ENCODE measurements at regions not wholly inside any gene's neighbourhood (a gene's known extent, or its start where the extent isn't known, plus 50 kb on each side); places are given as distances from the start of the nearest gene placed in this dataset.
A peak's percentile ranks its signal among the peaks of the same experiment; 100 is the strongest.

DNA sequence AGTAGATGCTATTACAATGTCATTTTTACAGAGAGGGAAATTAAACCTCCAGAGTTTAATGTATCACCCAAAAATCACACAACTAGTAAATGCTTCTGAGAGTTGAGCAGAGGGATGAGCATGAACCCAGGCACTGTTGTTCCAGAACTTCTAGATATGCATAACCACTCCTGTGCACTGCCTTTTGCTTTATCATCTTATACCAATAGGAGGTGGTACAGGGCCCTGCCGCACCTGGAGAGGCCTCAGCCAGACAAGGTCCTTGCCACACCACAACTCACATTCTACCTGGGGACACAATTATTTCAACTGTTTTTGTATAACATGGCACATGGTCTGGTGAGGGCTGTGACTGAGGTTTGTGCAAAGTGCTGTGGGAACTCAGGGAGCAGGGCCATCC, 78.5 kb upstream of the NTRK3 start:
- no peak overlapping the region for H3K4me3 ChIP-seq (ENCODE audit: low read depth, low read length)
- TF ChIP-seq, protein P1, sequence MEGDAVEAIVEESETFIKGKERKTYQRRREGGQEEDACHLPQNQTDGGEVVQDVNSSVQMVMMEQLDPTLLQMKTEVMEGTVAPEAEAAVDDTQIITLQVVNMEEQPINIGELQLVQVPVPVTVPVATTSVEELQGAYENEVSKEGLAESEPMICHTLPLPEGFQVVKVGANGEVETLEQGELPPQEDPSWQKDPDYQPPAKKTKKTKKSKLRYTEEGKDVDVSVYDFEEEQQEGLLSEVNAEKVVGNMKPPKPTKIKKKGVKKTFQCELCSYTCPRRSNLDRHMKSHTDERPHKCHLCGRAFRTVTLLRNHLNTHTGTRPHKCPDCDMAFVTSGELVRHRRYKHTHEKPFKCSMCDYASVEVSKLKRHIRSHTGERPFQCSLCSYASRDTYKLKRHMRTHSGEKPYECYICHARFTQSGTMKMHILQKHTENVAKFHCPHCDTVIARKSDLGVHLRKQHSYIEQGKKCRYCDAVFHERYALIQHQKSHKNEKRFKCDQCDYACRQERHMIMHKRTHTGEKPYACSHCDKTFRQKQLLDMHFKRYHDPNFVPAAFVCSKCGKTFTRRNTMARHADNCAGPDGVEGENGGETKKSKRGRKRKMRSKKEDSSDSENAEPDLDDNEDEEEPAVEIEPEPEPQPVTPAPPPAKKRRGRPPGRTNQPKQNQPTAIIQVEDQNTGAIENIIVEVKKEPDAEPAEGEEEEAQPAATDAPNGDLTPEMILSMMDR (conservative IDR thresholded peaks at IDR 0.05; ENCODE audit: low read depth, low read length): no peak
- no peak for DNase-seq (ENCODE audit: low read depth)

DNA sequence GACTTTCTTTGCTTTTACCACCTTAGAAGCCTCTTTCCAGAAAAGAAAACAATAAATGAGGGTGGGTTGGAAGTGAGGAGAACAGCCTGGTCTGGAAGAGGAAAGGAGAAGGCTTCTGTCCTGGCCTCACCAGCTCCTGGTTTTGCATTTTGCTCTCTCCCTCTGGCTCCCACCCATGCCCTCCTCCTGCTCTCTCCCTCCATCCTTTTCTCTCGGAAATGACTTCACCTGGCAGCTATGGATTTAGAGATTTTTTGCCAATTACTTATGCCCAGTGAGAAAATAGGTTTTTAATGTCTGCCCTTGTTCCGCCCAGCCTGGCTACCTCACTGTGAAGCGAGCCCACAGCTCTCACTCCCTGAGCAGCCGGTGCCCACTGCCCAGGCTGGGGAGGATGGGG, 77.9 kb upstream of the NTRK3 start:
- no peak overlapping the region for H3K4me3 ChIP-seq (ENCODE audit: low read depth, low read length)
- DNase-seq (ENCODE audit: low read depth): no peak
- TF ChIP-seq, protein P1 (conservative IDR thresholded peaks at IDR 0.05; ENCODE audit: low read depth, low read length): no peak

DNA sequence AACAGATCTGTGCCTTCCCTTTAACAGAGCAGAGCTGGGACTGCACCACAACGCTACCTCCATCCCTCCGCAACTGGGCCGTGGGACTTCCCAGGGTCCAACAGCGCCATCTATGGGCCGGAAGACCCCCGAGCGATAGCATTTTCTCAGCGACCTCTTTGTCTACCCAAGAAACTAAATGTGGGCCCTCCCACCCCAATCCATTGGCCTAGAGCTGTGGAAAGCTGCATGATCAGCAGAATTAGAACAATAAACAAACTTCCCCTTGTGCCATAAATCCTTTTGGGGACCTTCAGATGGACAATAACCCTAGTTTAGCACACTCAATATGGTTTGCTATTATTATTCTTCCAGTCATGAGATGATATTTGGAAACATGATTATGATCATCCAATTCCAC, 74.8 kb upstream of the NTRK3 start:
- H3K4me3 ChIP-seq (ENCODE audit: low read depth, low read length): no peak overlapping the region
- TF ChIP-seq, protein P1 (conservative IDR thresholded peaks at IDR 0.05; ENCODE audit: low read depth, low read length): peak; percentile 56
- DNase-seq (ENCODE audit: low read depth): no peak

DNA sequence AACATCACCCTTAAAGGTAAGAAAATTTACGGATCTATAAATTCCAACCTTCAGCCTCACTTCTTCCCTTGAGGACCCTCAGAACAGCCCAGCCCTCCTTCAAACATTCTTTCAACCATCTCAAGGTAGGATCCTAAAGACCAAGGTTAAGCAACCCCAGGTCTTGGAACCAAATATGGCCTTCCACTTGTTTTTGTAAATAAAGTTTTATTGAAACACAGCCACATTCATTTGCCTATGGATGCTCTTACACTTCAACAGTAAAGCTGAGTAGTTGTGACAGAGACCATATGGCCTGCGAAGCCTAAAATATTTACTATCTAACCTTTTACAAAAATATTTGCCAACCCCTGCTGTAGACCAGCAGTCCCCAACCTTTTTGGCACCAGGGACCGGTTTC, 70.4 kb upstream of the NTRK3 start:
- no peak overlapping the region for H3K4me3 ChIP-seq (ENCODE audit: low read depth, low read length)
- no peak for DNase-seq (ENCODE audit: low read depth)
- TF ChIP-seq, protein P1 (conservative IDR thresholded peaks at IDR 0.05; ENCODE audit: low read depth, low read length): no peak

DNA sequence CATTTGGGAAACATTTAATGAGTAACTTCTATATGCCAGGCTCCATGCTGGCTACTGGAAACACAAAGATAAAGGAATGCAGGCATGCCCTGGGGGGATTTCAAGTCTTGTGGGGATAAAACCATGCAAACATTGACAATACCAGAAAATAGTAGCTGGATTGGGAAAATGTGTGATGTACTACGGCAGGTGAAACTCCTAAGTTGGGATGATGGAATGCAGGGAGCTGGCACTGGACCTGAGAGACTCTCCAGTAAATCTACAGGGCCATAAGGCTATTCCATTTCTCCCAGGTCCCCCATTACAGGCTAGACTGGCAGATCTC, 68.2 kb upstream of the NTRK3 start:
- TF ChIP-seq, protein P1 (conservative IDR thresholded peaks at IDR 0.05; ENCODE audit: low read depth, low read length): no peak
- DNase-seq (ENCODE audit: low read depth): no peak
- H3K4me3 ChIP-seq (ENCODE audit: low read depth, low read length): no peak overlapping the region

DNA sequence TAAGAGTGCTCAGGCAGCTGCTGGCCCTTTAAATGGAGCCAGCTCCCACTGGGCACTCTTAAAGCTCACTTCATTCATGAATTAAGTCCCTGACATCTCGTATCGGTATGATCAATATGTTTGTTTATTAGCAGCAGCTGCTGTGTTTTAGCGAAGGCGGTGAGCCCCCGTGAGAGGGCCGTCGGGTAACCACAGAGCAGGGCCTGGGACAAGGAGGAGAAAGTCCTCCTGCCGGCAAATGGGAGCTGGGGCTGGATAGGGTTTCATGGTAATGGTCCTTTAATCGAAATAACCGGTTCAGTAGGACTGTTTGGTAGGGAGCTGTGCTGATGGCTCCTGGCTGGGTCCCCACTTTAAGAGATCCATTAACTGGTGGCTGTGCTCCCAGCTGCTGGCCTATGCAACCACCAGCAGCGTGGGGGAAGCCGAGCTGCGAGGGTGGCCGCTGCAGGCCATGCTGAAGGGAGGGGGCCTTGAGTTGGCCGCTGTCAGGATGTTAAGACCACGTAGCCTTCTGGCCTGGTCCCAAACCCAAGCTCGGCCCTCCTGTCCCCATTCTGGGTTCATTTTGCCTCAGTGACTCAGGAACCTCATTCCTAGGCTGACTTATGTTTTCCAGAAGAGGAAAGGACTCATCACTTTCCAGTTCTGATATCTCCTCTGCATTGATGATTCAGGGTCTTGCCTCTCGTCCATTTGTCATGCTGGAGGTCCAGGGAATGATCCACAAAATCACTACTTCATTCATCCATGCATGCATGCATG, 67.6 kb upstream of the NTRK3 start:
- H3K4me3 ChIP-seq (ENCODE audit: low read depth, low read length): no peak overlapping the region
- no peak for DNase-seq (ENCODE audit: low read depth)
- TF ChIP-seq, protein P1 (conservative IDR thresholded peaks at IDR 0.05; ENCODE audit: low read depth, low read length): no peak

DNA sequence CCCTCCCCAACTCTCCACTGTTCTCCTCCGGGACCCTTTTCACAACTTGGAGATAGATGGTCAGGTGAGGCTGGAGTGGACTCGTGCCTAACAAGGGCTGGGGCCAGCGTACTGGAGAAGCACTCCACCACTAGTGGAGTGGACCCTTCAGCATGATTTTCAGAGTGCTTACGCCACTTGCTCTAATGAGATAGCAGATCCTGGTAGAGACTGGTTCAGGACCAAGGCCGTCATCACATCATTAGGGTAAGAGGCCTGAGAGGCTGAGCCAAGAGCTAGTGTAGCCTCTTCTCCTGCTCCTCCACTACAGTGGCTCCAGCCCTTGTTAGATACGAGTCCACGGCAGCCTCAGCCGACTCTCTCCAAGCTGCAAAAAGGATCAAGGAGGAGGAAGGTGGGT, 66.9 kb upstream of the NTRK3 start:
- DNase-seq (ENCODE audit: low read depth): no peak
- TF ChIP-seq, protein P1 (conservative IDR thresholded peaks at IDR 0.05; ENCODE audit: low read depth, low read length): no peak
- no peak overlapping the region for H3K4me3 ChIP-seq (ENCODE audit: low read depth, low read length)
